A549 (cell line): ENCODE measurements at regions not wholly inside any gene's neighbourhood (a gene's known extent, or its start where the extent isn't known, plus 50 kb on each side); places are given as distances from the start of the nearest gene placed in this dataset.
"Not testable (repeated sequence)": the region's sequence is repeated elsewhere in the genome, so short reads cannot be mapped to it uniquely, and the experiment has no call there.

Source experiments
- ATAC-seq, 2 experiments: fragments of 200-7000 bp in 1 of 2; fragments of >200 bp in 1 of 2; cut with Nextera tagmentation in 1 of 2; cut with Tn5 transposase in 1 of 2; 3 replicates each; pipeline versions ENCODE4 v1.8.0 to v1.9.1; 2018 to 2020; ENCODE audit warnings: mild to moderate bottlenecking in 1 of 2, moderate library complexity in 1 of 2
- CTCF ChIA-PET: fragments of 300-600 bp; sonication (Branson Sonifier 250); formaldehyde crosslinking; extraction: SDS; loops from one replicate; lab custom pipeline; 2021; ENCODE audit warnings: antibody characterized with exemption, inconsistent platforms; lab: Yijun Ruan, JAX
- POLR2A ChIA-PET: fragments of 350-600 bp; formaldehyde crosslinking; extraction: SDS; loops from one replicate; lab custom pipeline; 2021; ENCODE audit warnings: antibody characterized with exemption, inconsistent platforms; lab: Yijun Ruan, JAX
- DNase-seq, 2 experiments: peaks; one replicate each; pipeline versions ENCODE4 v3.0.0 to v3.0.0-alpha.2; 2011 to 2016; ENCODE audit warnings: low read depth in 1 of 2, low spot score in 1 of 2
- FAIRE-seq: peaks from 2 replicates; lab custom pipeline; 2011; peaks lifted over from hg19 to GRCh38; lab: Jason Lieb, UNC
- H3K27ac ChIP-seq, 2 experiments: fragments of >200 bp; sonication (Bioruptor Twin); formaldehyde crosslinking; 3 replicates each; pipeline ENCODE4 v1.5.1; 2016 to 2017
- H3K4me1 ChIP-seq: fragments of >200 bp; sonication (Bioruptor Twin); formaldehyde crosslinking; 3 replicates; pipeline ENCODE4 v1.6.1; 2016
- H3K4me2 ChIP-seq: fragments of >200 bp; sonication (Bioruptor Twin); formaldehyde crosslinking; 3 replicates; pipeline ENCODE4 v1.6.1; 2016
- H3K4me3 ChIP-seq: fragments of >200 bp; sonication (Bioruptor Twin); formaldehyde crosslinking; 3 replicates; pipeline ENCODE4 v1.5.1; 2016
- H3K9me3 ChIP-seq: fragments of >200 bp; sonication (Bioruptor Twin); formaldehyde crosslinking; 3 replicates; pipeline ENCODE4 v1.6.1; 2016
- CBX2 ChIP-seq: fragments of 200-600 bp; sonication (generic); IDR thresholded peaks from 2 replicates; pipeline ENCODE4 v1.6.1; 2016; ENCODE audit warnings: low read depth, mild to moderate bottlenecking, borderline replicate concordance
- CBX8 ChIP-seq: fragments of 200-600 bp; sonication (generic); IDR thresholded peaks from 2 replicates; pipeline ENCODE4 v1.6.1; 2016
- EHF ChIP-seq: fragments of 250-450 bp; sonication (Bioruptor Pico); IDR thresholded peaks from 2 replicates; pipeline ENCODE4 v1.5.0; 2020; ENCODE audit warnings: mild to moderate bottlenecking
- EP300 ChIP-seq, 2 experiments: fragments of >200 bp; sonication (Bioruptor Twin); formaldehyde crosslinking; IDR thresholded peaks; 2 replicates in 1 of 2; 3 replicates in 1 of 2; pipeline ENCODE4 v1.6.1; 2016 to 2017
- ESRRA ChIP-seq: fragments of 150-350 bp; IDR thresholded peaks from 2 replicates; pipeline ENCODE4 v1.6.1; 2014; ENCODE audit warnings: mild to moderate bottlenecking, low read length, borderline replicate concordance
- FOSL2 ChIP-seq, 2 experiments: fragments of 450-650 bp in 1 of 2; fragments of >200 bp in 1 of 2; sonication (Bioruptor Twin) in 1 of 2; formaldehyde crosslinking; IDR thresholded peaks; 2 replicates each; pipeline versions ENCODE4 v1.5.0 to v1.6.1; 2016 to 2020; ENCODE audit warnings: mild to moderate bottlenecking in 1 of 2, moderate library complexity in 1 of 2
- HOXB13 ChIP-seq: fragments of 250-450 bp; sonication (Bioruptor Pico); IDR thresholded peaks from 2 replicates; pipeline ENCODE4 v1.5.0; 2020; ENCODE audit warnings: low read depth, mild to moderate bottlenecking, moderate library complexity
- JUNB ChIP-seq: fragments of >200 bp; sonication (Bioruptor Twin); formaldehyde crosslinking; IDR thresholded peaks from 2 replicates; pipeline ENCODE4 v1.6.1; 2016
- MYC ChIP-seq: IDR thresholded peaks from 2 replicates; pipeline ENCODE4 v1.6.1; 2012; ENCODE audit warnings: mild to moderate bottlenecking, inconsistent platforms, low read length, improper control_type of control experiment, borderline replicate concordance
- NFE2L2 ChIP-seq: fragments of 150-350 bp; conservative IDR thresholded peaks from 2 replicates; pipeline ENCODE4 v1.6.1; 2014; ENCODE audit warnings: low read length
- PHF8 ChIP-seq: fragments of 200-600 bp; sonication (generic); IDR thresholded peaks from 2 replicates; pipeline ENCODE4 v1.6.1; 2016; ENCODE audit warnings: low read depth, mild to moderate bottlenecking, antibody characterized with exemption, moderate library complexity, borderline replicate concordance
- RAD21 ChIP-seq, 2 experiments: fragments of >200 bp in 1 of 2; sonication (Bioruptor Twin) in 1 of 2; formaldehyde crosslinking in 1 of 2; IDR thresholded peaks in 1 of 2; conservative IDR thresholded peaks in 1 of 2; 2 replicates in 1 of 2; 3 replicates in 1 of 2; pipeline ENCODE4 v1.6.1; 2012 to 2018; ENCODE audit warnings: inconsistent platforms in 1 of 2
- RCOR1 ChIP-seq: fragments of 150-350 bp; IDR thresholded peaks from 2 replicates; pipeline ENCODE4 v1.6.1; 2014; ENCODE audit warnings: antibody characterized with exemption, low read length, low read depth
- SMC3 ChIP-seq: fragments of >200 bp; sonication (Bioruptor Twin); formaldehyde crosslinking; IDR thresholded peaks from 3 replicates; pipeline ENCODE4 v1.6.1; 2018; ENCODE audit warnings: inconsistent platforms
- TFCP2L1 ChIP-seq: fragments of 250-450 bp; sonication (Bioruptor Pico); IDR thresholded peaks from 2 replicates; pipeline ENCODE4 v1.5.0; 2021; ENCODE audit warnings: mild to moderate bottlenecking
- TP53 ChIP-seq: fragments of 250-450 bp; sonication (Bioruptor Pico); IDR thresholded peaks from 2 replicates; pipeline ENCODE4 v1.5.0; 2021; ENCODE audit warnings: mild to moderate bottlenecking, moderate library complexity
- ZFP36 ChIP-seq: fragments of 450-650 bp; IDR thresholded peaks from 2 replicates; pipeline ENCODE4 v1.6.1; 2014; ENCODE audit warnings: borderline replicate concordance; ENCODE audit not compliant: partially characterized antibody
- WGBS: methylation state at CpG from one replicate; pipeline ENCODE4 v1.1.6; 2017; ENCODE audit errors: missing lambda C conversion rate; 5-methylcytosine and 5-hydroxymethylcytosine counted together
- TF ChIP-seq, protein P1 (sequence below): fragments of >200 bp; sonication (Bioruptor Twin); formaldehyde crosslinking; IDR thresholded peaks from 3 replicates; pipeline ENCODE4 v1.5.1; 2016
- TF ChIP-seq, protein P2 (sequence below): IDR thresholded peaks from 2 replicates; pipeline ENCODE4 v1.6.1; 2012; ENCODE audit warnings: low read depth, borderline replicate concordance
- TF ChIP-seq, protein P3 (sequence below): fragments of 150-350 bp; IDR thresholded peaks from 2 replicates; pipeline ENCODE4 v1.6.1; 2014; ENCODE audit warnings: low read depth, mild to moderate bottlenecking, low read length

DNA sequence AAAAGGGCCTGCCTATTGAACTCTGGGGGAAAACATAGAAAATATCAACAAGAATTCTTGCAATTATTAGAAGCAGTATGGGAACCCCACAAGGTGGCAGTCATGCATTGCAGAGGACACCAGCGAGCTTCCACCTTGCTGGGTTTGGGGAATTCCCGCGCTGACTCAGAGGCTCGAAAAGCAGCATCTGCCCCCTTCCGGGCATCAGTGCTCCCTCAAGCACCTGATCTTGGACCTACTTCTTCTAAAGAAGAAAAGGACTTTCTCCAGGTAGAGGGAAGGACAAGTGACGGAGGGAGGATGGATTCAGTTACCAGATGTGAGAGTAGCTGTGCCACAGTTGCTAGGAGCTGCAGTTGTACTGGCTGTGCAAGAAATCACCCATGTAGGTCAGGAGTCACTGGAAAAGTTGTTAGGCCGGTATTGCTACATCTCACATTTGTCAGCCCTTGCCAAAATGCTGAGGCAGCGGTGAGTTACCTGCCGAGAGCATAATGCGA, 415.7 kb downstream of the DIRAS2 start:
- H3K9me3 ChIP-seq; H3K4me3 ChIP-seq; POLR2A ChIA-PET; H3K4me1 ChIP-seq; H3K4me2 ChIP-seq; ATAC-seq; FAIRE-seq; H3K27ac ChIP-seq; TF ChIP-seq FOSL2 (IDR thresholded peaks at IDR 0.05): not testable (repeated sequence)
- TF ChIP-seq FOSL2 (CRISPR knock-in tag; IDR thresholded peaks at IDR 0.05) (peak; percentile 82), RAD21 (conservative IDR thresholded peaks at IDR 0.05 in 1 of 2, IDR thresholded peaks at IDR 0.05 in 1 of 2) (peak; percentile 73 to 81), SMC3 (peak; percentile 90)
- TF ChIP-seq, protein P1, sequence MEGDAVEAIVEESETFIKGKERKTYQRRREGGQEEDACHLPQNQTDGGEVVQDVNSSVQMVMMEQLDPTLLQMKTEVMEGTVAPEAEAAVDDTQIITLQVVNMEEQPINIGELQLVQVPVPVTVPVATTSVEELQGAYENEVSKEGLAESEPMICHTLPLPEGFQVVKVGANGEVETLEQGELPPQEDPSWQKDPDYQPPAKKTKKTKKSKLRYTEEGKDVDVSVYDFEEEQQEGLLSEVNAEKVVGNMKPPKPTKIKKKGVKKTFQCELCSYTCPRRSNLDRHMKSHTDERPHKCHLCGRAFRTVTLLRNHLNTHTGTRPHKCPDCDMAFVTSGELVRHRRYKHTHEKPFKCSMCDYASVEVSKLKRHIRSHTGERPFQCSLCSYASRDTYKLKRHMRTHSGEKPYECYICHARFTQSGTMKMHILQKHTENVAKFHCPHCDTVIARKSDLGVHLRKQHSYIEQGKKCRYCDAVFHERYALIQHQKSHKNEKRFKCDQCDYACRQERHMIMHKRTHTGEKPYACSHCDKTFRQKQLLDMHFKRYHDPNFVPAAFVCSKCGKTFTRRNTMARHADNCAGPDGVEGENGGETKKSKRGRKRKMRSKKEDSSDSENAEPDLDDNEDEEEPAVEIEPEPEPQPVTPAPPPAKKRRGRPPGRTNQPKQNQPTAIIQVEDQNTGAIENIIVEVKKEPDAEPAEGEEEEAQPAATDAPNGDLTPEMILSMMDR = peak; percentile 73
- CTCF ChIA-PET = interaction anchor here (0.8 to 3.2 kb wide), 25 partner anchors 10 to 665 kb away, joined by 3 to 17 read pairs (median 3); partner anchors contain the start of gene DIRAS2
- DNase-seq = peak in 1 of 2 experiments; percentile 56
- 47% methylated on average over 8 of the region's 10 CpGs for WGBS

DNA sequence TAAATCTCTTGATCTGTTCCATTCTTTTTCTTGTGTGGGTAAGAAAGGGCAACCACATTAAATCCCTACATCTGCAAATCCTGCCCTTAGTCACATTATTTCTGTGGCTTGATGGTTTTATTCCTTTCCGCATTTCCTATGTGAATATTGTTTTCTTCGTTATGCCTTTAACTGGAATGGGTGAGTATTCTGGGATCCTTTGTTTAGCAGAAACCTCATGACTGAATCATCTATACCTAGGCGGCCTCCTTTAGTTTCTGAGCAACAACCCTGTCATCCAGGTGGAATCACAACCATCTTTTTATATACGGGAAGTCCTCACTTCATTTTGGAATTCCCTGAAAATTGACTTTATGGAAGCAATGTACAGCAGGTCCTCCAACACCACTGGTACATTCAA, 409.5 kb downstream of the DIRAS2 start:
- POLR2A ChIA-PET, FAIRE-seq, CTCF ChIA-PET, H3K4me1 ChIP-seq, H3K9me3 ChIP-seq, DNase-seq, ATAC-seq, H3K27ac ChIP-seq, H3K4me2 ChIP-seq, H3K4me3 ChIP-seq: not testable (repeated sequence)
- WGBS = 41% methylated on average over 4 of the region's 4 CpGs

DNA sequence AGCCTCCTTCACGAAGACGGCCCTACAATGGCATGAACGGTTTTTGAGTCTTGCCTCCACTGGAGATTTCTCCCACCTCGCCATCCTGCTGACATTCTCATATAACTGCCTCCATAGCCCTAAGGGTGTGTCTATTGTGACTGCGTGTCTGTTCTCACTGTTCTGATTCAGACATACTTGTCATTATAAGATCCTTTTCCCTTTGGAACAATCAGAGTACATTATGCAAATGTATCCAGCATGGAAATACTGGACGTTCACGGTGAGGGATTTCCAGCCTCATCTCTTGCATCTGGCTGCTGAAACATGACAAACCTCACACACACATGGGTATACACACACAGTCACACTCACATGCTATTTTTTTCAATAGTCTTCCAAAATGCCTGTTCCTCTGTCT, 402.1 kb downstream of the DIRAS2 start:
- no peaks in the 10 kb centered on the region for H3K4me1 ChIP-seq
- no peak for ATAC-seq
- ChIA-PET POLR2A (no interaction called here), CTCF (no interaction called here)
- H3K4me3 ChIP-seq = no peak overlapping the region
- WGBS = 59% methylated on average over 7 of the region's 7 CpGs
- H3K27ac ChIP-seq = no peak overlapping the region
- H3K4me2 ChIP-seq = no peak overlapping the region
- H3K9me3 ChIP-seq = no peaks in the 10 kb centered on the region
- TF ChIP-seq, protein P2, sequence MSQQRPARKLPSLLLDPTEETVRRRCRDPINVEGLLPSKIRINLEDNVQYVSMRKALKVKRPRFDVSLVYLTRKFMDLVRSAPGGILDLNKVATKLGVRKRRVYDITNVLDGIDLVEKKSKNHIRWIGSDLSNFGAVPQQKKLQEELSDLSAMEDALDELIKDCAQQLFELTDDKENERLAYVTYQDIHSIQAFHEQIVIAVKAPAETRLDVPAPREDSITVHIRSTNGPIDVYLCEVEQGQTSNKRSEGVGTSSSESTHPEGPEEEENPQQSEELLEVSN = no peak
- TF ChIP-seq NFE2L2 = no peak
- no peak for TF ChIP-seq RCOR1
- FAIRE-seq = no peak
- no peak for DNase-seq

DNA sequence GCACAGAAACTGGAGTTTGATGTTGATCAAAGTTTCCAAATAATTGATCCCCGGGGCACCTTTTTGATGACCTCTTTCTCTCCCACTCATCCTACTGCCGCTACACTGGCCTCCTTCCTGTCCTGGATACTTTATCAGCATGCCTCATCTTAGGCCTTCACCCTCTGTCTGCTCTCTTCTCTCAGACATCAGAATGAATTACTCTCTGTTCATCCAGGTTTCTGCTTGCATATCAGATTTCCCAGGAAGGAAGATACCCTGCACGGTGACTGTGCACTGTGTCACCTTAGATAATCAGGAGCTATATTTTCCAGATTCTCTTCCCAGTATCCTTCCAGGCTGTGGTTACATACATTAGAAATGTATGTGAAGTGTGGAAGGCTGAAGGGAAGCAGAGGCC, 397.0 kb downstream of the DIRAS2 start:
- TF ChIP-seq, protein P3, sequence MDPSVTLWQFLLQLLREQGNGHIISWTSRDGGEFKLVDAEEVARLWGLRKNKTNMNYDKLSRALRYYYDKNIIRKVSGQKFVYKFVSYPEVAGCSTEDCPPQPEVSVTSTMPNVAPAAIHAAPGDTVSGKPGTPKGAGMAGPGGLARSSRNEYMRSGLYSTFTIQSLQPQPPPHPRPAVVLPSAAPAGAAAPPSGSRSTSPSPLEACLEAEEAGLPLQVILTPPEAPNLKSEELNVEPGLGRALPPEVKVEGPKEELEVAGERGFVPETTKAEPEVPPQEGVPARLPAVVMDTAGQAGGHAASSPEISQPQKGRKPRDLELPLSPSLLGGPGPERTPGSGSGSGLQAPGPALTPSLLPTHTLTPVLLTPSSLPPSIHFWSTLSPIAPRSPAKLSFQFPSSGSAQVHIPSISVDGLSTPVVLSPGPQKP = no peak
- no peak for TF ChIP-seq TFCP2L1 (CRISPR knock-in tag)
- TF ChIP-seq CBX8 = no peak
- no peak for TF ChIP-seq CBX2
- TF ChIP-seq JUNB = no peak
- TF ChIP-seq RAD21 (conservative IDR thresholded peaks at IDR 0.05 in 1 of 2, IDR thresholded peaks at IDR 0.05 in 1 of 2) = no peak
- TF ChIP-seq TP53 = no peak
- TF ChIP-seq RCOR1 = no peak
- no peak for TF ChIP-seq PHF8
- TF ChIP-seq EP300 (IDR thresholded peaks at IDR 0.05) = no peak
- no peak for TF ChIP-seq ZFP36
- TF ChIP-seq HOXB13 (CRISPR knock-in tag) = no peak
- no peak for TF ChIP-seq ESRRA
- TF ChIP-seq EHF (CRISPR knock-in tag) = no peak
- TF ChIP-seq MYC = no peak
- 37% methylated on average over 3 of the region's 3 CpGs for WGBS
- FAIRE-seq (no peak), ATAC-seq (no peak), DNase-seq (no peak)
- ChIA-PET POLR2A (no interaction called here), CTCF (interaction anchor here (0.5 to 1.3 kb wide), 2 partner anchors 9 to 42 kb away, joined by 3 read pairs; no protein-coding TSS in a partner anchor)
- H3K4me3 ChIP-seq = no peak overlapping the region
- H3K4me1 ChIP-seq = no peaks in the 10 kb centered on the region; the same call in 2 of the 3 replicates
- no peak overlapping the region for H3K27ac ChIP-seq
- H3K9me3 ChIP-seq = no peaks in the 10 kb centered on the region
- no peak overlapping the region for H3K4me2 ChIP-seq
